HL-60 (cell line): ENCODE measurements at regions not wholly inside any gene's neighbourhood (a gene's known extent, or its start where the extent isn't known, plus 50 kb on each side); places are given as distances from the start of the nearest gene placed in this dataset.

Experiments used
- DNase-seq, 2 experiments: peaks; one replicate each; pipeline ENCODE4 v3.0.0-alpha.2; 2010 to 2020; ENCODE audit warnings: low read depth in 1 of 2, low spot score in 1 of 2
- H3K27ac ChIP-seq: fragments of 250-450 bp; sonication (Bioruptor Pico); replicated peaks from 2 replicates; pipeline ENCODE4 v1.5.1; 2020; ENCODE audit warnings: mild to moderate bottlenecking, moderate library complexity
- H3K27me3 ChIP-seq: fragments of 250-450 bp; sonication (Bioruptor Pico); 2 replicates; pipeline ENCODE4 v1.5.1; 2021; ENCODE audit warnings: mild to moderate bottlenecking, moderate library complexity; ENCODE audit not compliant: insufficient read depth, poor library complexity, severe bottlenecking
- H3K4me3 ChIP-seq: replicated peaks from 2 replicates; pipeline ENCODE4 v1.5.1; 2011; ENCODE audit warnings: mild to moderate bottlenecking, control low read depth, low read length; ENCODE audit not compliant: insufficient read depth
- CTCF ChIP-seq: IDR thresholded peaks from one replicate; pipeline ENCODE4 v1.5.1; 2011; ENCODE audit warnings: low read length, control low read depth, inconsistent platforms; ENCODE audit not compliant: insufficient read depth
- GABPA ChIP-seq: IDR thresholded peaks from 2 replicates; pipeline ENCODE4 v1.6.1; 2012; ENCODE audit warnings: low read depth
- POLR2AphosphoS5 ChIP-seq: IDR thresholded peaks from 2 replicates; pipeline ENCODE4 v1.6.1; 2012; ENCODE audit warnings: low read depth
- REST ChIP-seq: IDR thresholded peaks from 2 replicates; pipeline ENCODE4 v1.6.1; 2012; ENCODE audit warnings: low read depth; ENCODE audit not compliant: insufficient replicate concordance
- SPI1 ChIP-seq: IDR thresholded peaks from 2 replicates; pipeline ENCODE4 v1.6.1; 2012; ENCODE audit warnings: low read depth, mild to moderate bottlenecking, borderline replicate concordance

GRCh38 chr10:129171812-129172211 lies 295.2 kb upstream of the MGMT start:
- TF ChIP-seq CTCF (no peak), POLR2AphosphoS5 (no peak), SPI1 (no peak), REST (no peak), GABPA (no peak)
- H3K27ac ChIP-seq = no peak overlapping the region
- H3K27me3 ChIP-seq = peaks cover 21% of the 10 kb centered on the region
- DNase-seq = no peak
- no peak overlapping the region for H3K4me3 ChIP-seq

GRCh38 chr10:129174232-129175014 lies 292.6 kb upstream of the MGMT start:
- no peak overlapping the region for H3K27ac ChIP-seq
- TF ChIP-seq REST (no peak), GABPA (no peak), SPI1 (no peak), POLR2AphosphoS5 (no peak), CTCF (no peak)
- peaks cover 18% of the 10 kb centered on the region for H3K27me3 ChIP-seq
- DNase-seq = no peak
- no peak overlapping the region for H3K4me3 ChIP-seq

- DNase-seq = no peak
- H3K4me3 ChIP-seq = no peak overlapping the region
- no peaks in the 10 kb centered on the region for H3K27me3 ChIP-seq
- TF ChIP-seq REST = no peak
- no peak for TF ChIP-seq SPI1
- no peak for TF ChIP-seq POLR2AphosphoS5
- no peak for TF ChIP-seq GABPA
- TF ChIP-seq CTCF = no peak
- H3K27ac ChIP-seq = no peak overlapping the region
These were observed 287.6 kb upstream of the MGMT start for GRCh38 chr10:129179245-129179971.
